Anterior cingulate cortex (tissue), 58 donors: ENCODE measurements at regions not wholly inside any gene's neighbourhood (a gene's known extent, or its start where the extent isn't known, plus 50 kb on each side); places are given as distances from the start of the nearest gene placed in this dataset.
A peak's percentile ranks its signal among the peaks of the same experiment; 100 is the strongest.
"Not testable (repeated sequence)": the region's sequence is repeated elsewhere in the genome, so short reads cannot be mapped to it uniquely, and the experiment has no call there.

ENCODE experiments used
- DNase-seq, 58 donors: peaks; one replicate each; lab custom pipeline; 2025; lab: John Stamatoyannopoulos, UW

DNA sequence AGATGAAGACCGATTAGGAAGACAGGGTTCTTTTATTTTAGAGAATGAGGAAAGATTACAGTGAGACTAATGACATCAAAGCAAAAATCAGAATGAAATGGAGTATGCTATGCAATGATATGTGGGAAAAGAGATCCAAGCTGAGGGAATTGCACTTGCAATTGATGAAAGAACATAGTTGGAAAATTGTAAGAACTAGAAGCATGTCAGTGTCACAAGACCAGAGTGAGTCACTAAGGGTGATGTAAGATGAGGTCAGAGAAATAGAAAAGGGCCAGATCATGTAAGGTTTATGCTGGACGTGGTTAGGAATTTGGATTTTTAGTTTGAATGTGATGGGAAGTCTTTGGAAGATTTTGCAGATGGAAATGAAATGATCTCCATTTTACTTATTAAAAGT, 1937.3 kb downstream of the OLFM4 start:
- no peak for DNase-seq

DNA sequence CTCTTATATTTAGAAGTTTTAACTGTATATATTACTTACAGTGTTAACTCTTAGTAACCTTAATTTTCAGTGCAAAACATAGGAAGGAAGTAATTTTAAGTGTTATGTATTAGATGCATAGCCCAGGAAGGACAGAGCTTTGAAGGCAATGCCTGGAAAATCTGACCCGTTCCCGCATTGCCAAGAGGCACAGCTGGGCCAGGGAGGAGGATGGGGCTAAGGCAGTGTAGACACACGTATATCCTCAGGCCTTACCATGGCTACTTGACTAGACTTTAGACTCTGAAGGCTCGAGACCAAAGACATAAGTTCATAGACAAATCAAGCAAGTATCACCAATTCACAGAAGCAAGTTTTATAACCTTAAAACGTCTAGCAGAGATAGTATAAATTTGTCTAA, 1944.2 kb downstream of the OLFM4 start:
- DNase-seq = no peak

DNA sequence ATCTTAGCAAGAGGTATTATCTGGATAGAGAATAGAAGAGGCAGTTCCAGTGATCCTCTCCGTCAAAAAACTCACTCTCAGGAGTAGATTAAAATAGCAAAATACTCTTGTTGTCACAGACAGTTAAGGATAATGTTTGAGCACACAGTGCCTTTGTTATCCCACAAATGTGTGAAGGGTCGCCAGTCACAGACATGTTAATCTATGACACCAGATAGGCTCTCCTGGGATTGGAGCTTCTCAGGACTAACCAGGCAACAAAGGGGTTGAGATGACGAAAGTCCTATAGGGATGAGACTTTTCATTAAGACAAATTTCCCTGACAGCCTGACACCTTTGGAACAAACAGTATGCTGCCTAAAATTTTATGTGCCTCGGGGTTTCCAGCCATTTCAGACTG, 1947.1 kb downstream of the OLFM4 start:
- no peak for DNase-seq

DNA sequence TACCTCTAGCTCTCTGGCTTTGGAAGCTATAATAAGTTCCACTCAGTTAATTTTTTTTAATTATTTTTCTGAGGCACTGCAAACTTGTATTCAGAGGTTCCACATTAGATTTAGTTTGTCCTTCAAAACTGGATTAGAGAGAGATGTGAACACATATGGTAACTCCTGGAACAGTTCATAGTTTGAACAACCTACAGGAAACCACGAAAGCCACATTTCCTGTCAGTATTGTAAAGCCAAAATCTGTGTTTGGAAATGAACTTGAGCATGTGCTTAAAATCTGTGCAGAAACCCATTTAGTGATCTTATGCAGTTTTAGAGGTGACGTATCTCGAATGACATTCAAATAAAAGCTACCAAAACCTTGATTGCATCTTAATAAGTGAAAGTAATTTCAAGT, 1952.0 kb downstream of the OLFM4 start:
- no peak for DNase-seq

DNA sequence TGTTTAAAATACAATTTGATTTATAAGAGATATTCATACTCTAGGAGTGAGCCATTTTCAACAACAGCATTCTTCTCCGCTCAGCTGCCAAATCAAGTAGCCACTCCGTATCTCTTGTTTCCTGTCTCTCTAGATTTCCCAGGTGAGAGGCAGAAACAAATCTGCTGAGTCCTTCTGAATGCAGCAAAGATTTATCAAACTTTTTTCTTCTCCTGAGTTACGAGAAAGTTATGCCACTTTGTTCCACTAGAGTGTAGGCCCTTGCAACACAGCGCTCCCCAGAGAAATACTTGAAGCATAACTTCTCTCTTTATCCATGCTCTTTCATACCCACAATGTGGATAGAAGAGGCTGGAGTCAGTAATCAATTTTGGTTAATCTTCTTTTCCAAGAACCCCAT, 1960.8 kb downstream of the OLFM4 start:
- no peak for DNase-seq

DNA sequence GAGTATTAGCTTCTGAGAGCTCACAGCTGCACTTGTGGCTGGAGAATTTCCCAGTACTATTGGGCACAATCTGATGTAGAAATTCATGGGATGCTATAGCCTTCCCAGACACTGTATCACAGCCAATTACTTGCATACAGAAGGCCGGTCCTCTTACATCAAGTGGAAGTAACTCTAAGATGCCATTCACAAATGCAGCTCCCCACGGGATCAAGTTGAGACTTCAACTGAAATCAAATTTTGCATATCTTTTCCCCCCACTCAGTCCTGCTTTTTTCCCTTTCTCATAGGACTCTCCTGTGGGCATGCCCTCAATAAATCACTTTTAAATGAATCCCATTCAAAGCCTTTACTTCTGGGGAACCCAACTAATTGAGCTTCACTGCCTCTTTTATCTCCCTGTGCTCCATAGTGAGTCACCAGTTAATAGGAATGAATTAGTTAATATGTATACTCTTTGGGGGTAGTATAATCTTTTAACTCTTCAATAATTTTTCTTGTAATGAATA, 1970.8 kb downstream of the OLFM4 start:
- DNase-seq = no peak

DNA sequence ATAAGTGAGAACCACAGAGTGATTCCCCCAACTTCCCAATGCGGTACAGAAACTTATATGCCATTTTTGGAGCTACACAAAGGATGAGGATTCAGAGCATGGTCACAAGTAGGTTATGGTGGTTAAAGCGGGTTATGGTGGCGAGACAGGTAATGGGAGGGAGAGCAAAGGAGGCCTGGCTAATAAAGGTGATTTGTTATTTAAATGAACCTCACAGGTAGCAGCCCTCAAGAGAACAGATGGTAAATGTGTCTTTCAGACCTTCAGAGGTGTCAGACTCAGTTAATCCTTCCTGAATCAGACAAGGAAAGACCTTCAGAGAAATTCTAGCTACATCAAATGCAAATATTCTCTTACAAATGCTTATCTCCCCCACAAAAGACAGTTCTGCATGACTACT, 1971.4 kb downstream of the OLFM4 start:
- no peak for DNase-seq

DNA sequence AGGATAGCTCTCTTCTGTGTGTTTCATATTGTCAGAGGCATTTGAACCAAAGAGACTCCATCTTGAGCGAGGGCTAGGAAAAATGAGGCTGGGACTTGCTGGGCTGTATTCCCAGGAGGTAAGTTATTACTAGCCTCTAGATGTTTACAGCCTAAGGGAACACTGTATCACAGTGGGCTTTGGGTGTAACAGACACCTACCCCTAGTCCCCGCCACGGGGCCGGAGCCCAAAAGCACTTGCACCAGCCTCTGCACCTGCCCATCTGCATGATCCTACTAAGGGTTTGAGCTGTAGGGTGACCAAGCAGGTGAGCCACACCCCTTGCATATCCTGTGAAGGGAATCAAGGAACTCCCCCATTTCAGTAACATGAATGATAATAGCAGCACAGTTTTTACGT, 1972.2 kb downstream of the OLFM4 start:
- no peak for DNase-seq

DNA sequence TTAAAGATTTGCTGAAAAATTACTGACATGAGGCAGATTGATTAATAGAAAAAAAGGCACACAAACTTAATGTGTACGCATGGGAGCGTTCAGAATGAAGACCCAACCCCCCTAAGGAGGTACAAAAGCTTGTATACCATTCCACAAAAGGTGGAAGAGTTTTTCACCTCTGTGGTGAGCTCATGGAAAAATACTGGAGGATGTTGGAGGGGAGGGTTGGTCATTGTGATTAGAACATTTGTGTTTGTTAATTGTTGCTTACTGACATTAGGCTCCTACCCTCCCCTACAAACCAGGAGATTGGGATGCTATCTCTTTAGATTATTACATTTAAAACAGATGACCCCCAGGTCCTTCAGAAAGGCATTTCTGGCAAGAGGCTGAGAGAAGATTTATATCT, 1973.3 kb downstream of the OLFM4 start:
- no peak for DNase-seq

DNA sequence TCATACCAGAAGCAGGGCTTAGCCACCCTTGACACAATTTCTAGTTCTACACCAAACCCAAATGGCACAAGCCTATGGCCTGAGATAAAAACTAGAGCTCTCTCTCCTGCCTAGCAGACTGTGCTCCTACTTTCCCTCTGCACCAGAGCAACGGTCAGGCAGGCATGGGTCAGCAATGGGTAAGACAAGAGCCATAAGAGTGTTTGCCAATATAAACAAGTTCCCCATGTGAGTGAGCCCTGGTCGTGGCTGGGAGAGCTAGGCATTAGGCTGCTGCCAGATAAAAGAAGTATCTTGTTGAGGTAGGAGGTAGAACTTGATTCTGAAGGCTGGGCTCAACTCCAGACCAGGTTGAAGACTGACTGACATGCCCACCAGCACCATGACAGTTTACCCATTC, 1979.1 kb downstream of the OLFM4 start:
- DNase-seq = no peak

DNA sequence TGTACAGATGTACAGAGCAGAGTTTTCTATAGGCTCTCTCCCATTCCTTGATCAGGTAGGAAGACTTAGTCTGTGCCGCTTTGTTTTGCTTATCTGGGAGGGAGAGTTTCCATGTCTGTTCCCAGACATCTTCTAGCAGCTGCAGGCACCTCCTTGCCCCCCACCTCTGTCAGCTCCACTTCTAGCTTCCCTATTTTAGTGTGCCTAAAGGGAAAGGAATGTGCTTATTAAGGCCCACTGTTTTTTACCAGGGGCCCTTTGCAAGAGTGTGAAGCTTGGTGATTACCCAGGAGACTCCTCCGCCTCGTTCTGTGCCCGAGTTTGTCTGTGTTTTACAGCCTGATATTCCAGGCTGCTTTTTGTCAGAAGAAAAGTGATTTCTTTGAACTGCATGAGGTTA, 1984.4 kb downstream of the OLFM4 start:
- no peak for DNase-seq

DNA sequence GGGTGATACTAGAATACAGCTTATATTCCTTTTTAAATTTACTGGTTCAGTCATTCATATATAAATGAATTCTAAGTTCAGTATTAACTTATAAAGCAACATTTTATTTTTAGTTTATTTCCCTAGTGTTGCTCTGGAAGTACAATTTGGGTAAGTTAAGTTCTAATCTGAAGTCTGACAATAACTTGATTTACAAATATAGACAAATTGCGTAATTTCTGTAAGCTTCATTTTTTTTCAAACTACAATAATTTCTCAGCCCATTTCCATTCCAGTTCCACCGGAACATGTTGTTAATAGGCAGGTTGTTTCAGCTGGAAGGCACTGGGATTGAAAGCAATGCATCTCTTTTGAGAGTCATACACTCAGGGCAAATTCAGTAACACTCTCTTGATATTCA, 2000.7 kb downstream of the OLFM4 start:
- DNase-seq = no peak

DNA sequence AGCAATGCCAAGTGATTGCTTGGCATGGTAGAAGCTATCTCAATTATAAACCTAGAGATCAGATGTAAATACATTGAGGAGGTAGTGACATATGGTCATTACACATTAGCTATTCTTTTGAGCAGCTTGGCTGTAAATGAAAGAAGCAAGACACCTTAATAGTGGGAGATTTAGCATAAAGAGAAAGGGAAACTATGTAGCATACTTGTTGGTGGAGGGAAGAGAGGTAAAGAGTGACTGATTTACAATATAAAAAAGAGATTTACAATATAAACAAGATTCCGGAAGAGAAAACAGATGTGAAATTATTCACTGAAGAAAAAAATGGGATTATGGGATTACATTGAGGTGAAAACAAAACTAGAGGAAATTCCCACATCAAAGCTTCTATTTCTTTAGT, 2009.6 kb downstream of the OLFM4 start:
- DNase-seq = no peak

DNA sequence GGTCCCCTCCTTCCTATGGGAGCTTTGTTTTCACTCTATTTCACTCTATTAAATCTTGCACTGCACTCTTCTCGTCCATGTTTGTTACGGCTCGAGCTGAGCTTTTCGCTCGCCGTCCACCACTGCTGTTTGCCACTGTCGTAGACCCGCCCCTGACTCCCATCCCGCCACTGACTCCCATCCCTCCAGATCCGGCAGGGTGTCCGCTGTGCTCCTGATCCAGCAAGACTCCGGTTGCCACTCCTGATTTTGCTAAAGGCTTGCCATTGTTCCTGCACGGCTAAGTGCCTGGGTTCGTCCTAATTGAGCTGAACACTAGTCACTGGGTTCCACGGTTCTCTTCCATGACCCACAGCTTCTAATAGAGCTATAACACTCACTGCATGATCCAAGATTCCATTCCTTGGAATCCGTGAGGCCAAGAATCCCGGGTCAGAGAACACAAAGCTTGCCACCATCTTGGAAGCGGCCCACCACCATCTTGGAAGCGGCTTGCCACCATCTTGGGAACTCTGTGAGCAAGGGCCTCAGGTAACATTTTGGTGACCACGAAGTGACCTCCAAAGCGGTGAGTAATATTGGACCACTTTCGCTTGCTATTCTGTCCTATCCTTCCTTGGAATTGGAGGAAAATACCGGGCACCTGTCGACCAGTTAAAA, 2025.4 kb downstream of the OLFM4 start:
- not testable (repeated sequence) for DNase-seq

DNA sequence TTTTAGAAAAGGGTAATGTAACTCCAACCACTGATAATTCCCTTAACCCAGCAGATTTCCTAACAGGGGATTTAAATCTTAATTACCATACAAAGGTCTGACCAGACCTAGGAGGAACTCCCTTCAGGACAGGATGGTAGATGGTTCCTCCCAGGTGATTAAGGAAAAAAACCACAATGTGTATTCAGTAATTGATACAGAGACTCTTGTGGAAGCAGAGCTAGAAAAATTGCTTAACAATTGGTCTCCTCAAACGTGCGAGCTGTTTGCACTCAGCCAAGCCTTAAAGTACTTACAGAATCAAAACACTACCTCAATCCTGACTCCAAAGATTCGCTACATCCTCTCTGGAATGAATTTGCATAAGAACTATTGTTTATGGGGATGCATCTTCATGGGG, 2027.1 kb downstream of the OLFM4 start:
- DNase-seq = not testable (repeated sequence)

DNA sequence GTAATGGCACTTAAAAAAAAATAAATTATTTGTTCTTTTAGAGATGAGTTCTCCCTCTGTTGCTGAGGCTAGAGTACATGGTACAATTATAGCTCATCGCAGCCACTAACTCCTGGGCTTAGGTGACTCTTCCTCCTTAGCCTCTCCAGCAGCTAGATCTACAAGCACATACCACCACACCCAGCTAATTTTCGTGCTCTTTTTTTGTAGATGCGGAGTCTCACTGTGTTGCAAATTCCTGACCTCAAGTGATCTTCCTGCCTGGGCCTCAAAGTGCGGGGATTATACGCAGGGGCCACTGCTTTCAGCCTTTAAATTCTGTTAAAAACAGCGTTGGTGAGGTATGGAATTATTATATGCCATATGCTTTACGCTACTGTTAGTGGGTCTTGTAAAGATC, 2034.0 kb downstream of the OLFM4 start:
- DNase-seq = no peak

DNA sequence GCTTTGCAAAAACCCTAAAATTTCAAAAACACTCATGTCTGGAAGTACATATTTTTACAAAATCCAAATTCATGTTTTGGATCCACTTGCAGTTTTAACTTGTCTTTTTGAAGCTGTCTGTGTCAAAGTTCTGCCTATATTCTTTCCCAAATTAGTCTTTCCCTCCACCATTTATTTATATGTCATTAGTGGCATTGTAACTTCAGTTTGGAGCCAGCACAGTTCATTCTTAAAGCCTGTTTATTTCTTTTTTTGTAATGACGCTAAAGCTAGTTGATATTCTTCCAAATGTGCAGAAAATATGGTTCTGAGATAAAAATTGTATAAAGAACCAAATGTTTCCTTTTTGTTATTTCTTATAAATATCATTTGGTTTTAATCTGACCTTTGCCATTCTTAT, 2039.3 kb downstream of the OLFM4 start:
- no peak for DNase-seq

DNA sequence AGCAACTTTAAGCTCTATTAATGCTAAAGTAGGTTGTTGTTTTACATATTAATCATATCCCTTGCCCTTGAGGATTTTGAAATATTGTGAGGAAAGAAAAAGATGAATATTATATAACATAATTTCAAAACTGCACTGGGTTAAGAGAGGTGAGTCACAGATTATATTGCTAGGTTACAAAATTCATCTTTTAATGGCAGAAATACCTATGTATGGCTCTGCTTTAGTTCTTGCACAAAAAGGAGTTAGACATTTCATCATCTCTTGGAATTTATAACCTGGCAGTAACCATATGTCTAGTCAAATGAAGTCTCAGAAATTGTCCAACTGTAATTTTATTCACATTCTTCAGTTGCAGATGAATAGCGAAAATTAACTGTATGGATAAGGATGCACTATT, 2041.1 kb downstream of the OLFM4 start:
- no peak for DNase-seq

DNA sequence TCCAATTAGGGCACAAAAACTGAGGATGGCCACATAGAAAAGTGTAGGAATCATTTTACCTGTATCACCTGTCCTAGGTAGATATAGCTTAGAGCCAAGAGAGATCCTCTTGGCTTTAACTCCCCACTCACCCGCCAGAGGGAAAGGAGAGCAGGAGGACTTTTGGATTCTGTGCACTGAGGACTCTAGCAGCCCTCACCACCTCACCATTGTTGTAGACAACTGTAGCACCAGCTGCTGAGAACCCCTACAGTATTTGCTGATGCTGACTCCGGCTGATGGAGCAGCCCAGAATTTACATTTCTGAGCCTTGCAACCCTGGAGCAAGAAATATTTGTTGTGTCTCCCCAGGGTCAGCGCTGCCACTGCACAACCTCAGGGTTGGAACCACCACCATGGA, 2044.4 kb downstream of the OLFM4 start:
- DNase-seq = no peak

DNA sequence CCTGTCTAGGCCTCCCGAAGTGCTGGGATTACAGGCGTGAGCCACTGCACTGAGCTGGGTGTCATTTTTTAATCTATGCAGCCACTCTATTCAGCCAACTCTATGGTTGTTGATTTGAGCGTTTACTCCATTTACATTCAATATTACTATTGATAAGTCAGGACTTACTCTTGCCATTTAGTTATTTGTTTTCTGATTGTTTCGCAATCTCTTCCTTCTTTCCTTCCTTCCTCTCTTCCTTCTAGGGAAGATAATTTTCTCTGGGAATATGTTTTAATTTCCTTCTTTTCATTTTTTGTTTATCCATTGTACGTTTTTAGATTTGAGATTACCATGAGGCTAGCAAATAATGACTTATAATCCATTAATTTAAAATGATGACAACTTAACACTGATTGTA, 2056.0 kb downstream of the OLFM4 start:
- DNase-seq = no peak

DNA sequence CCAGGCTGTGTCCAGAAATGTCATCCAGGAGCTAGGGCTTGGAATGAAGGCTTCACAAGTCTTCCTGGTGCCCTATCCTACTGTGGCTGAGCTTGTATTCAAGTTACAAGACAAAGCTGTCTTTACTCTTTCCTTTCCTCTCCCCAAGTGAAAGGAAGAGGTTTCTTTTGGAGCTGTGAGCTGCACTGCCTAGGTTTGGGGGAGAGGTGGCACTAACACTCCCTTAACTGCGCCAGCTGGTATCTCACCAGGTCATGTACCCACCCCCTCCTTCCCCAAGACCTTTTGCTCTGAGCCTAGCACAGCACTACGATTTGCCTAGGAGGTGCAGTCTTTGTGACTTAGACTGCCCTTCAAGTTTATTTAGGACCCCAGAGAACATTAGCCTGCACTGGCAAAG, 2053.6 kb upstream of the PRR20A start:
- DNase-seq = no peak

DNA sequence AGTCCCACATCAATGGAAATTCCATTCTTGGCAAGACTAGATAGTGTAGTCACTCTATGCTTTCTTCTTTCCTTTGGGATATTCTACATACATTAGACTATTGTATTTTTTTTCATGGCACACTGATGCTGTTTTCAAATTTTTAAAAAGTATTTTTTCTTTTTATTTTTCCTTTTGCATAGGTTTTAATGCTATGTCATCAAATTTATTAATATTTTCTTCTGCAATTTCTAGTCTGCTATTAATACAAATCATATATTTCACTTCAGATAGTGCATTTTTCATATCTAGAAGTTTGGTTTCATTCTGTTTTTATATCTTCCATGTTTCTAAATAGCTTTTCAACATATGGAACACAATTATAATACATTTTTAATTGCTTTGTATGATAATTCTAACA, 2050.1 kb upstream of the PRR20A start:
- no peak for DNase-seq

DNA sequence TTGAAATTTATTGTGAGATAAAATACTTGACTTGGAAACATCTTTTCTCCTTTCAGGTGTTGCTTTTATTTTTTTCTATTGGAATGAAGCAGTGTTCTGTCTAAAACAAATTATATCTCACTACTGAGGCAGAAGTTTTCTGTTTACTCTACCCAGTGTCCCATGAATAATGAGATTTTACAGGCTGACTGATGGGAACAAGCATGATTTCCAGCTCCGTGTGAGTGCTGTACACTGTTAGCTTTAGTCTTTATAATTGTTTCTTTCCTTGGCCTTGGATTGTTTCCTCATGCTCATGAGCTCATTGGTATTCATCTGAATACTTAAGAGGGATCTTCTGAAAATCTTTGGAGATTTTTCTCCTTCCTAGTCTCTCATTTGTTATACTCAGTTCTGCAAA, 2049.5 kb upstream of the PRR20A start:
- peak in 3 of 58 donors; percentile 0 to 5 (median 3) for DNase-seq
